GM12878 (cell line): ENCODE measurements at regions not wholly inside any gene's neighbourhood (a gene's known extent, or its start where the extent isn't known, plus 50 kb on each side); places are given as distances from the start of the nearest gene placed in this dataset.
A peak's percentile ranks its signal among the peaks of the same experiment; 100 is the strongest.

ENCODE experiments used
- ATAC-seq: fragments of 200-7000 bp; cut with Tn5 transposase; 3 replicates; pipeline ENCODE4 v1.9.1; 2020; ENCODE audit warnings: mild to moderate bottlenecking, moderate library complexity
- BruUV-seq: library from RNA; stranded (reverse); fragments of 400-500 nt; replicated peaks from 2 replicates; lab custom pipeline; 2021; lab: Mats Ljungman, UMichigan
- CTCF ChIA-PET: fragments of 300-600 bp; sonication (Branson Sonifier 250); formaldehyde crosslinking; extraction: SDS; loops from one replicate; lab custom pipeline; 2021; ENCODE audit warnings: inconsistent platforms; lab: Yijun Ruan, JAX
- POLR2A ChIA-PET: fragments of 350-600 bp; formaldehyde crosslinking; extraction: SDS; loops from one replicate; lab custom pipeline; 2021; ENCODE audit warnings: inconsistent platforms; lab: Charles Lee
- RAD21 ChIA-PET: fragments of 300-600 bp; sonication (Branson Sonifier 250); formaldehyde crosslinking; loops from one replicate; lab custom pipeline; 2023; ENCODE audit warnings: antibody characterized with exemption; ENCODE audit not compliant: unreplicated experiment; lab: Charles Lee
- SMC1A ChIA-PET: fragments of 300-600 bp; sonication (Branson Sonifier 250); formaldehyde crosslinking; loops from one replicate; lab custom pipeline; 2023; ENCODE audit not compliant: unreplicated experiment, uncharacterized antibody; lab: Charles Lee
- DNase-seq: peaks from one replicate; pipeline ENCODE4 v3.0.0-alpha.2; 2011; ENCODE audit warnings: low read depth, low spot score
- FAIRE-seq: peaks from 3 replicates; lab custom pipeline; 2011; peaks lifted over from hg19 to GRCh38; lab: Jason Lieb, UNC
- H2AFZ ChIP-seq: 2 replicates; pipeline ENCODE4 v1.6.0; 2011; ENCODE audit warnings: low read depth, low read length, control low read depth; ENCODE audit not compliant: control insufficient read depth
- H3K27ac ChIP-seq: 2 replicates; pipeline ENCODE4 v1.5.1; 2011; ENCODE audit warnings: control low read depth; ENCODE audit not compliant: control insufficient read depth, insufficient read depth
- H3K27me3 ChIP-seq, 2 experiments: replicated peaks in 1 of 2; 2 replicates each; pipeline versions ENCODE4 v1.6.0 to v1.6.1; 2011; ENCODE audit warnings: low read length in 1 of 2; ENCODE audit not compliant: control insufficient read depth in 2 of 2, insufficient read depth in 2 of 2
- H3K36me3 ChIP-seq, 2 experiments: 2 replicates each; pipeline ENCODE4 v1.5.1; 2011; ENCODE audit warnings: low read length in 1 of 2; ENCODE audit not compliant: control insufficient read depth in 2 of 2, insufficient read depth in 2 of 2
- H3K4me1 ChIP-seq: 2 replicates; pipeline ENCODE4 v1.6.1; 2011; ENCODE audit warnings: mild to moderate bottlenecking, low read length, moderate library complexity, mixed read lengths; ENCODE audit not compliant: control insufficient read depth, insufficient read depth
- H3K4me2 ChIP-seq: 2 replicates; pipeline ENCODE4 v1.6.0; 2011; ENCODE audit warnings: control low read depth; ENCODE audit not compliant: control insufficient read depth, insufficient read depth
- H3K4me3 ChIP-seq: fragments of 200-600 bp; sonication (generic); 2 replicates; pipeline ENCODE4 v1.5.1; 2016
- H3K79me2 ChIP-seq: 2 replicates; pipeline ENCODE4 v1.6.0; 2011; ENCODE audit warnings: low read length; ENCODE audit not compliant: control insufficient read depth, insufficient read depth
- H3K9ac ChIP-seq: 2 replicates; pipeline ENCODE4 v1.8.0; 2011; ENCODE audit warnings: low read length, control low read depth, mixed read lengths; ENCODE audit not compliant: control insufficient read depth, insufficient read depth
- H3K9me3 ChIP-seq: replicated peaks from 3 replicates; pipeline ENCODE4 v1.5.1; 2011; ENCODE audit warnings: mild to moderate bottlenecking, low read length; ENCODE audit not compliant: control insufficient read depth, insufficient read depth
- H4K20me1 ChIP-seq: 2 replicates; pipeline ENCODE4 v1.6.0; 2011; ENCODE audit not compliant: control insufficient read depth, insufficient read depth
- CHD2 ChIP-seq: IDR thresholded peaks from 2 replicates; pipeline ENCODE4 v1.6.1; 2011; ENCODE audit warnings: low read depth, low read length, improper control_type of control experiment, borderline replicate concordance
- CREM ChIP-seq: IDR thresholded peaks from 2 replicates; pipeline ENCODE4 v1.6.1; 2014; ENCODE audit warnings: antibody characterized with exemption, low read depth
- IRF4 ChIP-seq: IDR thresholded peaks from 2 replicates; pipeline ENCODE4 v1.6.1; 2011; ENCODE audit warnings: low read depth, low read length
- NFIC ChIP-seq: IDR thresholded peaks from 2 replicates; pipeline ENCODE4 v1.6.1; 2012; ENCODE audit warnings: low read depth, mild to moderate bottlenecking, inconsistent platforms, low read length, moderate library complexity
- NFXL1 ChIP-seq: fragments of 450-650 bp; IDR thresholded peaks from 2 replicates; pipeline ENCODE4 v1.6.1; 2017; ENCODE audit warnings: antibody characterized with exemption, mild to moderate bottlenecking, borderline replicate concordance
- RFX5 ChIP-seq: IDR thresholded peaks from 2 replicates; pipeline ENCODE4 v1.6.1; 2011; ENCODE audit warnings: low read depth, low read length, improper control_type of control experiment
- TCF12 ChIP-seq: IDR thresholded peaks from 2 replicates; pipeline ENCODE4 v1.6.1; 2011; ENCODE audit warnings: low read depth, mild to moderate bottlenecking, low read length
- ZBTB33 ChIP-seq: fragments of 450-650 bp; IDR thresholded peaks from 2 replicates; pipeline ENCODE4 v1.6.1; 2017; ENCODE audit warnings: mild to moderate bottlenecking
- ZNF622 ChIP-seq: fragments of 450-650 bp; IDR thresholded peaks from 2 replicates; pipeline ENCODE4 v1.6.1; 2017; ENCODE audit warnings: mild to moderate bottlenecking, inconsistent platforms
- whole genome bisulfite sequencing: methylation state at CpG from one replicate; pipeline ENCODE4 v1.1.6; 2016; ENCODE audit warnings: low lambda C conversion rate; ENCODE audit not compliant: insufficient replicate concordance, insufficient coverage; ENCODE audit errors: missing lambda C conversion rate; 5-methylcytosine and 5-hydroxymethylcytosine counted together
- in situ Hi-C: fragments of 300-500 bp; cut with MboI; formaldehyde crosslinking; loops from 9 replicates; pipeline ENCODE4 v1.14.3; 2018; ENCODE audit warnings: mixed read lengths
- intact Hi-C: fragments of 100-400 bp; cut with micrococcal nuclease; formaldehyde crosslinking; loops from one replicate; pipeline ENCODE4 v1.14.2; 2022; ENCODE audit not compliant: unreplicated experiment

DNA sequence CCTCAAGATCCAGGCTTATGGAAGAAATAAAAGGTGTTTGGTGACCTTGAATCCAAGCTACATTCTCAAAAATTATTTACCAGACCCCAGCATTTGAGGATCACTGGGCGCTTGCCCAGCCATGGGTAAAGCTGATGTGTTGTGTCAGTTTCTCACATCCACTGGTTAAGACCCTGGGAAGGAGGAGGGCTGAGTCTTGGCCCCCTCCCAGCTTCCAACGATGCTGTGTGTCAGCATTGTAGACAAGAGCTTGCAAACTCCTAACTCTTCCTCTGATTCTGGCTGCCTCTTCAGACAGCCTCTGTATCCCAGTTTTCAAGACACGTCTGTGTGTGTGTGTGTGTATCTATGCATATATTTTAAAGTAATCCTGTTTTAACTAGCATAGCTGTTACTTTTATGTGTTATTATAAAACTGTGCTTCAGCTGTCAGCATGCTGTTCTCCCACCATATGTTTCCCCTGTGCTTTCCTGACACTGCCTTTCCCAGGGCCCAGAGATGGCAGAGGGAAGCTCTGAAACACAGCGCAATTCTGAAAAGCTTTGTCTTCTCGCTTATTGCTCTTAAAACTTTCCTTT lies 157.3 kb upstream of the LRRN1 start:
- no peak for TF ChIP-seq TCF12
- no peak for TF ChIP-seq NFXL1
- no peak for TF ChIP-seq ZNF622
- no peak for TF ChIP-seq NFIC
- no peak for TF ChIP-seq CHD2
- TF ChIP-seq IRF4 = no peak
- no peak for TF ChIP-seq ZBTB33
- no peak for TF ChIP-seq RFX5
- no peak for TF ChIP-seq CREM
- Histone ChIP-seq H3K79me2 (no peaks in the 10 kb centered on the region), H3K27me3 (no peaks in the 10 kb centered on the region; a peak in 1 of 4 replicates), H2AFZ (no peak overlapping the region), H3K27ac (no peak overlapping the region), H4K20me1 (no peaks in the 10 kb centered on the region), H3K4me2 (no peak overlapping the region), H3K4me3 (no peak overlapping the region), H3K36me3 (no peaks in the 10 kb centered on the region), H3K4me1 (no peaks in the 10 kb centered on the region), H3K9me3 (no peaks in the 10 kb centered on the region), H3K9ac (no peak overlapping the region)
- ATAC-seq (no peak), FAIRE-seq (peak; percentile 23), DNase-seq (no peak)
- ChIA-PET CTCF (interaction anchor here (0.9 kb wide), 1 partner anchor 10 kb away, joined by 3 read pairs; no protein-coding TSS in a partner anchor), RAD21 (no interaction called here), SMC1A (no interaction called here), POLR2A (no interaction called here)
- WGBS = 39% methylated on average over 5 of the region's 5 CpGs
- no TSS peak for BruUV-seq
- in situ Hi-C loops (no loop called here), intact Hi-C loops (loop anchor here (10.0 kb wide), 1 partner anchor 437 kb away; no protein-coding TSS in a partner anchor)
